Ishikawa (cell line): ENCODE measurements at regions not wholly inside any gene's neighbourhood (a gene's known extent, or its start where the extent isn't known, plus 50 kb on each side); places are given as distances from the start of the nearest gene placed in this dataset.

Experiments used
- CEBPB ChIP-seq: IDR thresholded peaks from 2 replicates; pipeline ENCODE4 v1.6.1; 2012
- CREB1 ChIP-seq: IDR thresholded peaks from 2 replicates; pipeline ENCODE4 v1.6.1; 2012; ENCODE audit warnings: low read depth
- EGR1 ChIP-seq: IDR thresholded peaks from 2 replicates; pipeline ENCODE4 v1.6.1; 2012
- EP300 ChIP-seq: IDR thresholded peaks from 2 replicates; pipeline ENCODE4 v1.6.1; 2012; ENCODE audit warnings: borderline replicate concordance
- FOXM1 ChIP-seq: IDR thresholded peaks from 2 replicates; pipeline ENCODE4 v1.6.1; 2012; ENCODE audit warnings: low read depth, borderline replicate concordance
- MAX ChIP-seq: IDR thresholded peaks from 2 replicates; pipeline ENCODE4 v1.6.1; 2012
- NFIC ChIP-seq: IDR thresholded peaks from 2 replicates; pipeline ENCODE4 v1.6.1; 2012
- RAD21 ChIP-seq: IDR thresholded peaks from 2 replicates; pipeline ENCODE4 v1.6.1; 2012; ENCODE audit warnings: low read depth
- REST ChIP-seq: IDR thresholded peaks from 2 replicates; pipeline ENCODE4 v1.6.1; 2012; ENCODE audit warnings: low read depth, mild to moderate bottlenecking
- TAF1 ChIP-seq: IDR thresholded peaks from 2 replicates; pipeline ENCODE4 v1.6.1; 2012; ENCODE audit warnings: low read depth, mild to moderate bottlenecking
- TCF12 ChIP-seq: IDR thresholded peaks from 2 replicates; pipeline ENCODE4 v1.6.1; 2012; ENCODE audit warnings: low read depth
- TEAD4 ChIP-seq: IDR thresholded peaks from 2 replicates; pipeline ENCODE4 v1.6.1; 2012
- YY1 ChIP-seq: IDR thresholded peaks from 2 replicates; pipeline ENCODE4 v1.6.1; 2012; ENCODE audit warnings: low read depth
- ZBTB7A ChIP-seq: IDR thresholded peaks from 2 replicates; pipeline ENCODE4 v1.6.1; 2012; ENCODE audit warnings: low read depth
- TF ChIP-seq, protein P1 (sequence below): IDR thresholded peaks from 2 replicates; pipeline ENCODE4 v1.6.1; 2012

DNA sequence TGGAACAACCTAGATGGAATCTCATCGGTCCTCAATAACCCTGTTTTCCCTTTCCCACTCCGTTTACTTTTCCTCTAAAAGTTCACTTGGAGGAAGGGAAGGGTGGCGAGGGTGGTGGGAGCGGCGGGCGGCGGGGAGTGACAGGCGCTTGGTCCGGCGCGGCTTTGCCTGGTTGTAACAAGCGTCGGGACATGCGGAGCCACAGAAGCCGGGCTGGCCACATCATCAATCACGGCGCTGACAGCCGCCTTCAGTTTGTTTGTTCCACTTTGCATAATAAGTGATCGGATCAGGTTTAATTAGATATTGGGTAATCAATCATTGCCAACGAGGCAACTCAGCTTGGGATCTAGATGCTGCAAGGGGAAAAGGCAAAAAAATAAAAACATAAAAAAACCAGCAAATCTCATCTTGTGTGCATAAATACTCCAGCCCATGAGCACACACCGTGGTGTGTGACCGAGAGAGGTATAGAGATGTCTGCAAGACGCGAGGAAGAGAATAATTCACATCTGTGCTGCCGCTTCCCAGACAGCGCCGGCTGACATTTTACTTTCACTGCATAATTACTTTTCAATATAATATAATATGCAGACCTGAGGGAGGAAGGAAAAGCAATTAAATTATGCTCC is 396.2 kb upstream of the IRX4 start:
- TF ChIP-seq EP300, result no peak
- TF ChIP-seq ZBTB7A, result no peak
- no peak for TF ChIP-seq RAD21
- TF ChIP-seq EGR1, result no peak
- TF ChIP-seq TAF1, result no peak
- TF ChIP-seq CREB1, result no peak
- no peak for TF ChIP-seq MAX
- TF ChIP-seq TCF12, result no peak
- TF ChIP-seq REST, result no peak
- TF ChIP-seq, protein P1, sequence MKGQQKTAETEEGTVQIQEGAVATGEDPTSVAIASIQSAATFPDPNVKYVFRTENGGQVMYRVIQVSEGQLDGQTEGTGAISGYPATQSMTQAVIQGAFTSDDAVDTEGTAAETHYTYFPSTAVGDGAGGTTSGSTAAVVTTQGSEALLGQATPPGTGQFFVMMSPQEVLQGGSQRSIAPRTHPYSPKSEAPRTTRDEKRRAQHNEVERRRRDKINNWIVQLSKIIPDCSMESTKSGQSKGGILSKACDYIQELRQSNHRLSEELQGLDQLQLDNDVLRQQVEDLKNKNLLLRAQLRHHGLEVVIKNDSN, result no peak
- TF ChIP-seq TEAD4, result no peak
- no peak for TF ChIP-seq NFIC
- no peak for TF ChIP-seq YY1
- TF ChIP-seq FOXM1, result no peak
- TF ChIP-seq CEBPB, result no peak

DNA sequence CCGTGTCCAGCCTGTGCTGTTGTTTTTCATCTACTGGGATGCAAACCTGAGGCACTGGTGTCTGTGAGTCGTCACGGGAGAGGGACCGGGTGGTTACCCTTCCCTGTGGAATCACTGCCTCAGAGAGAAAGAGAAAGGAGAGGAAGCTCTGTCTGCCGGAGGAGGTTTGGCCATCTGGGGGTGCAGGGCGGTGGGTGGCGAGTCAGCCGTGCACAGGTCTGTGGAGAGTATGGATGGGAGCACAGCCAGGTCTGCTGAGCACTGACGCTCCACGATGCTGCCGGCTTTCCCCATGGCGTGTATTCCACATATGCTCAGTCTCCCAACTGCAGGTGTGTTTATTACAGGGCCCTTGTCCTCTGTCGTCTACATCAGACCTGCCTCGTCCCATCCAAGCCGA is 395.2 kb upstream of the IRX4 start:
- no peak for TF ChIP-seq MAX
- TF ChIP-seq ZBTB7A, result no peak
- no peak for TF ChIP-seq RAD21
- TF ChIP-seq FOXM1, result no peak
- no peak for TF ChIP-seq REST
- TF ChIP-seq CEBPB, result no peak
- TF ChIP-seq NFIC, result no peak
- no peak for TF ChIP-seq EP300
- TF ChIP-seq, protein P1, result no peak
- no peak for TF ChIP-seq TEAD4
- no peak for TF ChIP-seq TCF12
- TF ChIP-seq YY1, result no peak

DNA sequence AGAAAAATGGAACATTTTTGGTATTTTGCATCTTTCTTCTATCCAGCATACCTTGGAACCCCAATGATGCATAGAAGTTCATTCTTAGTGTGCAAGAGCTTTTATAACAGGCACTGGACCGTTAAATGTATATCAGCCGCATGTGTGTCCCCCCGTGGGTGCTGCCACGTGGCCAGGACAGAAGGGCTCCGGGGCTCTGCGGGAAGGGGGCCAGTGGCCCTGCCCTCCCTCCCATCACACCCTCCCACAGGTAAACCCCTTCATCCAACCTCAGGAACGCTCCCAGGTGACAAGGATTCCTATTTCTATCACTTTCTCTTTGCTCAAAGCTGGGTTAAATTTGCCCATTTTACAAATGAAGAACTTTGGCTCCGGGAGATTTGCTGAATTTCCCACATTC is 393.4 kb upstream of the IRX4 start:
- TF ChIP-seq CEBPB, result no peak
- no peak for TF ChIP-seq ZBTB7A
- no peak for TF ChIP-seq FOXM1
- no peak for TF ChIP-seq EP300
- TF ChIP-seq REST, result no peak

DNA sequence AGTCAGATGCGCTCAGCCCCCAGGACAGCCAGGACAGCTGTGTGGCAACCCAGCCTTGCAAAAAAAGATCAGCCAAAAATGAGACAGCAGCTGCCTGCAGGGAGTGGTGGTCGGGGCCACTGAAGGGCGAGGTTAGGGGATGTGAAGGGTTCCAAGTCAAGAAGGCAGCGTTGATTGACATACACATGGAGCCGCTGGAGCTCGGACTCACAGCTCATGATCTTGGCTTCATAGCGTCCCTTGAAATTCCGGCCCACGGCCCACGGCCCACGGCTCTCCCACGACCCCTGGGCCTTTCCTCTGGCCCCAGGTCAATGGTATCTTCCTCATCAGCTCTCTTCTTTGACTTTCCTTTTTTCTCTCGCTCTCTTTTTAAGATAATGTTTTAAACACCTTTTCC is 390.0 kb upstream of the IRX4 start:
- TF ChIP-seq TEAD4, result no peak
- no peak for TF ChIP-seq TCF12
- no peak for TF ChIP-seq EGR1
- no peak for TF ChIP-seq EP300
- TF ChIP-seq REST, result no peak
- no peak for TF ChIP-seq MAX
- no peak for TF ChIP-seq TAF1
- TF ChIP-seq NFIC, result no peak
- TF ChIP-seq CREB1, result no peak
- no peak for TF ChIP-seq CEBPB
- no peak for TF ChIP-seq RAD21
- no peak for TF ChIP-seq YY1
- no peak for TF ChIP-seq ZBTB7A
- TF ChIP-seq FOXM1, result no peak
- TF ChIP-seq, protein P1, result no peak
